GM12892 (cell line): ENCODE measurements at regions not wholly inside any gene's neighbourhood (a gene's known extent, or its start where the extent isn't known, plus 50 kb on each side); places are given as distances from the start of the nearest gene placed in this dataset.
"Not testable (repeated sequence)": the region's sequence is repeated elsewhere in the genome, so short reads cannot be mapped to it uniquely, and the experiment has no call there.

Source experiments
- DNase-seq: peaks from one replicate; pipeline ENCODE4 v3.0.0; 2011; ENCODE audit not compliant: insufficient read length
- FAIRE-seq: peaks from 2 replicates; lab custom pipeline; 2011; peaks lifted over from hg19 to GRCh38; lab: Jason Lieb, UNC
- POLR2A ChIP-seq: IDR thresholded peaks from 2 replicates; pipeline ENCODE4 v1.6.1; 2011; ENCODE audit warnings: low read depth, low read length, control low read depth
- POLR2AphosphoS5 ChIP-seq: IDR thresholded peaks from 2 replicates; pipeline ENCODE4 v1.6.1; 2011; ENCODE audit warnings: low read depth, low read length, control low read depth
- TAF1 ChIP-seq: IDR thresholded peaks from 2 replicates; pipeline ENCODE4 v1.6.1; 2011; ENCODE audit warnings: low read depth, mild to moderate bottlenecking, control low read depth, low read length, borderline replicate concordance

DNA sequence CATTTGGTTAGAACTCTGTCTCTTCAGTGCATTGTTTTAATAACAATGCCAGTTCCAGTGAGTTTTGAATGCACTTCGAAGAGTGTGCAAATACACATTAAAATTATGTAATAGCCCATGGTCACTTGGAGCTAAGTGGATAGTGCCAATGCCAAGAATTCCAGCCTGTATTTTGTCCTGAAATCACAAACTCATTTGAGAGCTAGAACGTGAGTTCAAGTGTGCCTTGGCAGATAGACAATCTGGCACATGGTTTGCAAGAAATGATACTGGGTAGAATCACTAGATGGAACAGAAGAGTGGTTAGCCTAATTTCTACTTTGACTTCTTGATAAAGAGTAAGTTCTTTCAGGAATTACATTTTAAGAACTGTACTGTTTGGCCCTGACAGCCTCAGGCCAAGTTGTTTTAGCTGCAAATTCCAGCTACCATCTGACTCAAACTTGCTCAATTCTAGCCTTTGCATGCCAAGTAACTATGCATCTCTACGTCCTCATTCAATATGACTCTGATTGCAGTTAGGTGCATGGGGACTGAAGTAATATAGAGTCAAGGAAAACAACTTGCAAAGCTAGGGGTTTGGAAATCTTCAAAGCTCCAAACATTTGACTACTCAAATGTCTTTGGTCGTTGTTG lies 131.9 kb upstream of the SMIM31 start:
- no peak for TF ChIP-seq TAF1
- TF ChIP-seq POLR2A: no peak
- no peak for TF ChIP-seq POLR2AphosphoS5

DNA sequence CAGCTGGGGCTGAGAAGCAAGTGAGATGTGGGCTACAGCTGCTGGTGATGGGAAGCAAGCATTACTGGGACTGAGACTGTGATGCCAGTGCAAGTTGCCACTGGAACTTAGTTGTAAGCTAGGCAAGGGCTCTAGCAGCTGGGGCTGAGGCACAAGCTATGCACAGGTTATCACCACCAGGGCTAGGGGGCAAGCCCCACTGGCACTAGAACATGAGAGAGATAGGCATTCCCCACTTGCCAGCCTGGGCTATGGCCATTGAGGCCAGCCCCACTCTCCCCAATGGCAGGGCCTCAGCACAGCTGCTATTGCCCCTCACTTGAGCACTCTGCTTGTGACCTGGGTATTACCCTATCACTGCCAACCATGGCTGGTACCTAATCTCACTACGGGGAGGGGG lies 130.8 kb upstream of the SMIM31 start:
- FAIRE-seq: no peak
- TF ChIP-seq TAF1 (no peak), POLR2A (no peak), POLR2AphosphoS5 (no peak)
- no peak for DNase-seq

More for the DNA sequence above, 131.9 kb upstream of the SMIM31 start:
- DNase-seq (no peak), FAIRE-seq (no peak)

DNA sequence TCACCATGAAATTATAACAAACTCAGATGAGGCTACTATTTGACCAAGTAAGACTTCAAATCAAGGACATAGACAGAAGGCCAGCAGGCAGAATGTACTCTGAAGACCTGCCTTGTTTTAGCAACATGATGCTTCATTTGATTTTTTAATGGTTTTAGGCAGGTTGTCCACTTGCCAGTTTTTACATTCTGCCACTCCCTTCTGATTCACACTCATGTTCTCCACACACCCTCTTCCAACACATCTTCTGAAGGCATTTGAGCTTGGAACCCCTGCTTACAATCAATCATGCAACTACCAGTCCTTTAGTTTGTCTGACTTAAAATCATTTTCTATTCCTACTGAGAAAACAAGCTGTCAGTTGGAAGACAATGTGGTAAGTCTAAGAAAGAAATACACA lies 114.9 kb upstream of the SMIM31 start:
- DNase-seq (no peak), FAIRE-seq (no peak)

DNA sequence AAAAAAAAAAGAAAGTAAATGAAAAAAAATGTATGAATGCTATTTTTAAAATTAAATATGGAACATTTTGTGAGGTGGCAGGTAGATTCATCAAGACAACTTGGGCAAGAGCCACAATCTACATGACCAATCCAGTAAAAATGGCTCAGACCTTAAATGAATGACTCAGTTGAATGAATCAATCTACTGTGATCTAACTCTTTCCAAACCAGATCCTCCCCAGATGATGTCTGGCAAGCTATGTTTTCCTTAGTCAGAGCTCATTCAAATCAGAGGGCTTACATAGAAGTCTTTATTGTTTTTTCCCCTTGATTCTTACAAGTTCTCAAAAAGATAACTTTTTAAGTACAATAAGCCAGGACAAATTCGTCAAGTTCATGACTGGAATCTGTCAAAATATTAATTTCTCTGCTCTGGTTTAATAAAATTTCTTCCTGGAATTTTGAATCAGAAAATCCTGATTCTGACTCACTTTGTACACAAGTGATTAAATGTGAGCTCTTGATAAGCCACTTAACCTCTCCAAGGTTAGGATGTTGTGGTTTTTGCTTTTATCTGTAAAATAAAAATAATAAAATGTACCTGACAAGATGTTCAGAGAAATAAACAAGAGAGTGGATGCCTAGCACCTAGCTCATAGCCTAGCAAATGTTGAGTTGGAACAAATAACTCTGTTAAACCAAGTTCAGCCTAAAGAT lies 105.6 kb upstream of the SMIM31 start:
- FAIRE-seq: no peak
- no peak for DNase-seq
- TF ChIP-seq TAF1 (no peak), POLR2A (no peak), POLR2AphosphoS5 (no peak)

More for the DNA sequence above, 114.9 kb upstream of the SMIM31 start:
- TF ChIP-seq POLR2A: no peak
- no peak for TF ChIP-seq TAF1
- TF ChIP-seq POLR2AphosphoS5: no peak

DNA sequence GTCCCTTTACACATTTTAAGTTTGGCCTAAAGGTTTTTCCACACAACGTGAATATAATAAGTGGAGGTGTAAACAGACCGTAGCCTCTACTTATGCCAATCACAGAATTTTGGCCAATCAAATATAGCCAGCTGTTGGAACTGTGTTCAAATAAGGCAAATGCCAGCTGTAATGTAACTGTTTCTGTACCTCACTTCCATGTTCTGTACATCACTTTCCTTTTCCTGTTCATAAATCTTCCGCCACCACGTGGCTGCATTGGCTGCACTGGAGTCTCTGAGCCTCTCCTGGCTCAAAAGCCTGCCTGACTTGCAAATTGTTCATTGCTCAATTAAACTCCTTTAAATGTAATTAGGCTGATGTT lies 105.1 kb upstream of the SMIM31 start:
- DNase-seq (no peak), FAIRE-seq (no peak)
- no peak for TF ChIP-seq TAF1
- TF ChIP-seq POLR2A: no peak
- no peak for TF ChIP-seq POLR2AphosphoS5

DNA sequence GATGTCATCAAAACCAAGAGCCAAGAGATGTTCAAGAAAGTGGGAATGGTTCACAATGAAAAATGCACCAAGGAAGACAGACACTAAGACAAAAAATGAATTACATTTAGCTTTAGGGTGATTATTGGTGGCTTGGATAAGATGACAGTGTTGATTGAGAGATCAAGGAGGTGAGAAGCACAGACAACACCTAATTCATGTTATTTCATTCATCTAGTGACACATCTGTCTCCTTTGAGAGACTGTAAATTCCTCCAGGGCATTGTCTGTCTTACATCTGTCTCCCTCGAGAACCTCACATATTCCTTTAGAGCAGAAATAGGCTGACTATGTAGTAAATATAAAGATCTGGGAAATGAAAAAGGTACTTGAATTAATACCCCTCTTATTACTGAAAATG lies 94.2 kb upstream of the SMIM31 start:
- no peak for DNase-seq
- no peak for TF ChIP-seq POLR2AphosphoS5
- FAIRE-seq: no peak

DNA sequence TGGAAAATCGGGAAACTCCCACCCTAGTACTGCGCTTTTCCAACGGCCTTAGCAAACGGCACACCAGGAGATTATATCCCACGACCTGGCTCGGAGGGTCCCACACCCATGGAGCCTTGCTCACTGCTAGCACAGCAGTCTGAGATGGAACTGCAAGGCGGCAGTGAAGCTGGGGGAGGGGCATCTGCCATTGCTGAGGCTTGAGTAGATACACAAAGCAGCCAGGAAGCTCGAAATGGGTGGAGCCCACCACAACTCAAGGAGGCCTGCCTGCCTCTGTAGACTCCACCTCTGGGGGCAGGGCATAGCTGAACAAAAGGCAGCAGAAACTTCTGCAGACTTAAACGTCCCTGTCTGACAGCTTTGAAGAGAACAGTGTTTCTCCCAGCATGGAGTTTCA lies 77.8 kb upstream of the SMIM31 start:
- FAIRE-seq: not testable (repeated sequence)

DNA sequence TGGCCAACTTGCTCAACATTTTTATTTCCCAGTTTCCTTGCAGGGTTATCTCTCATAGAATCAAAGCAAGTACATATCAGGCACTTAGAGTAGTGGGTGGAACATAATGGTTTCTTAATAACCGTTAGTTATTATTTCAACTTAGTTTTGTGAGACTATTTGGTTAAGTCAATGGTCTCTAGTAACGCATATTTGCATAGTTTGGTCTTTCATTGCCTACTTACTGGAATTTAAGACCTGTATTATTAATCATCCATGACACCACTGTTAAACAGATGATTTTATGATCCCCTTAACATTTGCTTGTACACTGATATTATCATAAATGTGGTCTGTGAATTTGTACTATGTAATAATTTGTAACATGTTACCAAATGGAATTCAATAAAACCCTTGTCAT lies 70.9 kb upstream of the SMIM31 start:
- no peak for DNase-seq
- TF ChIP-seq POLR2AphosphoS5 (no peak), TAF1 (no peak), POLR2A (no peak)
- FAIRE-seq: no peak

More for the DNA sequence above, 77.8 kb upstream of the SMIM31 start:
- DNase-seq: not testable (repeated sequence)

DNA sequence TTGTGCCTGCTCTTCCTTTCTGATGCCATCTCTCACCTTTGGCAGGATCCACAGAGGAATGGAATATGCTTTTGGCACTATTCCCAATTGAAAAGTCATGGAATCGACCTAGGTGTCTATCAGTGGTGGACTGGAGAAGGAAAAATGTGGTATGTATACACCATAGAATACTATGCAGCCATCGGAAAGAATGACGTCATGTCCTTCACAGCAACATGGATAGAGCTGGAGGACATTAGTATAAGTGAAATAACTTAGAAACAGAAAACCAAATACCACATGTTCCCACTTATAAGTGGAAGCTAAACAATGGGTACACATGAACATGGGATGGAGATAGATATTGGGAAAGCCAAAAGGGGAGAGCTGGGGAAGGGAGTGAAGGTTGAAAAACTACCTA lies 58.3 kb upstream of the SMIM31 start:
- DNase-seq (no peak), FAIRE-seq (no peak)
- TF ChIP-seq POLR2A (no peak), TAF1 (no peak), POLR2AphosphoS5 (no peak)

DNA sequence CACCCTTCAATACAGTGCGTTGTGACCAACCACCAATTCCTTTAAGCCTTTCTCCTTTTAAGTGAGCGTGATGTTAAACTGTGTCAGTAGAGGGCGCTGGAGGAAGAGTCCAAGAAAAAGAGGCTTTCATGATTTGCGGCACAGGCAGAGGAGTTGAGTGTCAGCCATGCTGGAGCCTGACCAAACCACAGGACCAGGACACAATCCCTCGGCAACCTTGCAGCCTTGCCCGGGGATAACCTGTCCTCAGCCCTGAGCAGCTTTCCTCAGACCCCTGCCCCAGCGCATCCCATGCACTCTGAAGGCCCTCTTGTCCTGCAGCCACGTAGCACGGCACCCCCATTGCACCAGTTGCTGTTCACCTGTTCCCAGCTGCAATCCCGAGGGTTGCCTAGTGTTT lies 53.5 kb upstream of the SMIM31 start:
- no peak for DNase-seq
- no peak for TF ChIP-seq TAF1
- TF ChIP-seq POLR2AphosphoS5: no peak
- TF ChIP-seq POLR2A: no peak
- no peak for FAIRE-seq

DNA sequence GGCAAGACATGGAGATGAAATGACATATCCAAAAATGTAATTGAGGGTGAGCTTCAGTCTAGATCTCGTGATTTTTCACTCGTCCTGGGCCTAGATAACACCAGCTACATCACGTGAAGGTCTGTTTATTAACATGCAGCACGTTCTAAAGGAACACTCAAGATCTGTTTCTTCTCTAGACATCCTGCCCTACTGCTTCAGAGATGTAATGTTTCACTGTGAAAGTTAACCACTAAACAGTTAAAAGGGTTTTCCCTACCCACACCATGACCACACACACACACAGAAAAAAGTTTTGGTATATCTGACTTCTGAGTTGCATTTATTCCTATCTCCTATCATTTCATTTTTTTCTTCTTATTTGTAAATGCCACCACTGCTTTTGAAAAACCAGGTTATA lies 52.3 kb upstream of the SMIM31 start:
- no peak for DNase-seq
- FAIRE-seq: peak; percentile 64
- TF ChIP-seq POLR2AphosphoS5: no peak
- TF ChIP-seq POLR2A: no peak
- TF ChIP-seq TAF1: no peak
